ENCODE measurements at regions not wholly inside any gene's neighbourhood (a gene's known extent, or its start where the extent isn't known, plus 50 kb on each side); places are given as distances from the start of the nearest gene placed in this dataset.

- TF ChIP-seq CTCF (conservative IDR thresholded peaks at IDR 0.05; ENCODE audit: low read depth in 2 of 2) (no peak), CREB1 (CRISPR knock-in tag; IDR thresholded peaks at IDR 0.05; ENCODE audit: low read depth) (no peak), REST (IDR thresholded peaks at IDR 0.05; ENCODE audit: unreplicated experiment) (no peak), EZH2 (IDR thresholded peaks at IDR 0.05; ENCODE audit: low read depth, unreplicated experiment) (no peak), POLR2AphosphoS5 (IDR thresholded peaks at IDR 0.05; ENCODE audit: low read depth) (no peak), ETS1 (IDR thresholded peaks at IDR 0.05) (no peak), EZH2phosphoT487 (IDR thresholded peaks at IDR 0.05; ENCODE audit: unreplicated experiment) (no peak), NANOG (IDR thresholded peaks at IDR 0.05; ENCODE audit: borderline replicate concordance) (no peak), JUNB (IDR thresholded peaks at IDR 0.05; ENCODE audit: unreplicated experiment) (no peak)
Measured at GRCh38 chr13:83452292-83452950, 429.9 kb downstream of the SLITRK1 start.
